Parathyroid adenoma (tissue), 2 donors: ENCODE measurements at regions not wholly inside any gene's neighbourhood (a gene's known extent, or its start where the extent isn't known, plus 50 kb on each side); places are given as distances from the start of the nearest gene placed in this dataset.

Source experiments
- H2AFZ ChIP-seq: fragments of 300-600 bp; sonication (generic); one replicate; pipeline ENCODE4 v1.7.0; 2017; ENCODE audit warnings: antibody characterized with exemption, mild to moderate bottlenecking
- H3K27ac ChIP-seq: fragments of 300-600 bp; sonication (generic); one replicate; pipeline ENCODE4 v1.7.0; 2017
- H3K27me3 ChIP-seq: fragments of 300-600 bp; sonication (generic); one replicate; pipeline ENCODE4 v1.7.0; 2017; ENCODE audit warnings: low read length; ENCODE audit not compliant: control insufficient read depth, insufficient read depth
- H3K36me3 ChIP-seq: fragments of 300-600 bp; sonication (generic); one replicate; pipeline ENCODE4 v1.7.0; 2017; ENCODE audit warnings: low read length; ENCODE audit not compliant: control insufficient read depth, insufficient read depth
- H3K4me1 ChIP-seq: fragments of 300-600 bp; sonication (generic); one replicate; pipeline ENCODE4 v1.7.0; 2017; ENCODE audit warnings: control low read depth
- H3K4me2 ChIP-seq: fragments of 300-600 bp; sonication (generic); one replicate; pipeline ENCODE4 v1.7.0; 2017; ENCODE audit warnings: low read length
- H3K4me3 ChIP-seq: fragments of 300-600 bp; sonication (generic); one replicate; pipeline ENCODE4 v1.7.0; 2017; ENCODE audit warnings: low read depth, low read length
- H3K79me2 ChIP-seq: fragments of 300-600 bp; sonication (generic); one replicate; pipeline ENCODE4 v1.7.0; 2017; ENCODE audit warnings: control low read depth
- H3K9ac ChIP-seq: fragments of 300-600 bp; sonication (generic); one replicate; pipeline ENCODE4 v1.7.0; 2017; ENCODE audit warnings: mild to moderate bottlenecking
- H3K9me3 ChIP-seq: fragments of 300-600 bp; sonication (generic); one replicate; pipeline ENCODE4 v1.7.0; 2017; ENCODE audit warnings: low read length; ENCODE audit not compliant: control insufficient read depth
- TF ChIP-seq, protein P1 (sequence below): fragments of 300-600 bp; sonication (generic); IDR thresholded peaks from one replicate; pipeline ENCODE4 v1.7.0; 2017; ENCODE audit warnings: antibody characterized with exemption, mild to moderate bottlenecking
- donor health status: primary hyperparathyroidism.

DNA sequence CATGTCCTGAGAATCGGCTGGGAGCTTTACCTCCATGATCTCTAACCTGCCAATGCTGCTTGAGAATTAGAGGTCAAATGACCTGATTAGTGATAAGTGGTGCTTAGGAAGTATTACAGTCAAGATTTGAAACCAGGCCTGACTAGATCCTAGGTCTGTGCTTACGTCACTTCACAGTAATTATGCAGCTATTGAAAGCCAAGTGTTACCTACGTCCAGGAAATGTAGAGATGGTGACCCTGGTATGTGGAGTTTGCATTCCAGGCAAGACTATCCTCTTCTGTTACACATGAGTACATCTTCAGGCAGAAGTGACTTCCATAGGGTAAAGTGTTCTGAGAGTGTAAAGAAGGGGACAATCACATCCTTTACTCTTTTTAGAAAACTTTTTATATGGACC is 530.4 kb upstream of the TENM4 start:
- Histone ChIP-seq H3K4me2 (no peak overlapping the region), H3K9ac (no peak overlapping the region), H3K36me3 (no peaks in the 10 kb centered on the region), H2AFZ (no peak overlapping the region), H3K9me3 (no peaks in the 10 kb centered on the region), H3K4me1 (no peaks in the 10 kb centered on the region), H3K27me3 (no peaks in the 10 kb centered on the region), H3K4me3 (no peak overlapping the region), H3K79me2 (no peaks in the 10 kb centered on the region), H3K27ac (no peak overlapping the region)
- TF ChIP-seq, protein P1, sequence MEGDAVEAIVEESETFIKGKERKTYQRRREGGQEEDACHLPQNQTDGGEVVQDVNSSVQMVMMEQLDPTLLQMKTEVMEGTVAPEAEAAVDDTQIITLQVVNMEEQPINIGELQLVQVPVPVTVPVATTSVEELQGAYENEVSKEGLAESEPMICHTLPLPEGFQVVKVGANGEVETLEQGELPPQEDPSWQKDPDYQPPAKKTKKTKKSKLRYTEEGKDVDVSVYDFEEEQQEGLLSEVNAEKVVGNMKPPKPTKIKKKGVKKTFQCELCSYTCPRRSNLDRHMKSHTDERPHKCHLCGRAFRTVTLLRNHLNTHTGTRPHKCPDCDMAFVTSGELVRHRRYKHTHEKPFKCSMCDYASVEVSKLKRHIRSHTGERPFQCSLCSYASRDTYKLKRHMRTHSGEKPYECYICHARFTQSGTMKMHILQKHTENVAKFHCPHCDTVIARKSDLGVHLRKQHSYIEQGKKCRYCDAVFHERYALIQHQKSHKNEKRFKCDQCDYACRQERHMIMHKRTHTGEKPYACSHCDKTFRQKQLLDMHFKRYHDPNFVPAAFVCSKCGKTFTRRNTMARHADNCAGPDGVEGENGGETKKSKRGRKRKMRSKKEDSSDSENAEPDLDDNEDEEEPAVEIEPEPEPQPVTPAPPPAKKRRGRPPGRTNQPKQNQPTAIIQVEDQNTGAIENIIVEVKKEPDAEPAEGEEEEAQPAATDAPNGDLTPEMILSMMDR, result no peak

- Histone ChIP-seq H3K4me3 (no peak overlapping the region), H3K79me2 (no peaks in the 10 kb centered on the region), H3K27ac (no peak overlapping the region), H3K27me3 (no peaks in the 10 kb centered on the region), H3K36me3 (no peaks in the 10 kb centered on the region), H3K9ac (no peak overlapping the region), H3K9me3 (no peaks in the 10 kb centered on the region), H2AFZ (no peak overlapping the region), H3K4me1 (no peaks in the 10 kb centered on the region), H3K4me2 (no peak overlapping the region)
- TF ChIP-seq, protein P1, result no peak
Measured at GRCh38 chr11:79966592-79966991, 525.8 kb upstream of the TENM4 start.

GRCh38 chr11:79963856-79964645 is 523.2 kb upstream of the TENM4 start:
- Histone ChIP-seq H2AFZ (no peak overlapping the region), H3K9me3 (no peaks in the 10 kb centered on the region), H3K27ac (no peak overlapping the region), H3K36me3 (no peaks in the 10 kb centered on the region), H3K27me3 (no peaks in the 10 kb centered on the region), H3K4me2 (no peak overlapping the region), H3K79me2 (no peaks in the 10 kb centered on the region), H3K9ac (no peak overlapping the region), H3K4me1 (no peaks in the 10 kb centered on the region), H3K4me3 (no peak overlapping the region)
- TF ChIP-seq, protein P1, result no peak

- Histone ChIP-seq H3K27me3 (no peaks in the 10 kb centered on the region), H3K4me3 (no peak overlapping the region), H3K27ac (no peak overlapping the region), H2AFZ (no peak overlapping the region), H3K4me2 (no peak overlapping the region), H3K4me1 (no peaks in the 10 kb centered on the region), H3K9me3 (no peaks in the 10 kb centered on the region), H3K36me3 (no peaks in the 10 kb centered on the region), H3K79me2 (no peaks in the 10 kb centered on the region), H3K9ac (no peak overlapping the region)
- TF ChIP-seq, protein P1, result no peak
Measured at GRCh38 chr11:79960461-79960860, 519.6 kb upstream of the TENM4 start.

GRCh38 chr11:79959318-79959717 is 518.5 kb upstream of the TENM4 start:
- Histone ChIP-seq H3K27ac (no peak overlapping the region), H3K27me3 (no peaks in the 10 kb centered on the region), H3K9ac (no peak overlapping the region), H2AFZ (no peak overlapping the region), H3K4me2 (no peak overlapping the region), H3K79me2 (no peaks in the 10 kb centered on the region), H3K36me3 (no peaks in the 10 kb centered on the region), H3K9me3 (no peaks in the 10 kb centered on the region), H3K4me1 (no peaks in the 10 kb centered on the region), H3K4me3 (no peak overlapping the region)
- TF ChIP-seq, protein P1, result no peak
